ENCODE measurements at regions not wholly inside any gene's neighbourhood (a gene's known extent, or its start where the extent isn't known, plus 50 kb on each side); places are given as distances from the start of the nearest gene placed in this dataset.

DNA sequence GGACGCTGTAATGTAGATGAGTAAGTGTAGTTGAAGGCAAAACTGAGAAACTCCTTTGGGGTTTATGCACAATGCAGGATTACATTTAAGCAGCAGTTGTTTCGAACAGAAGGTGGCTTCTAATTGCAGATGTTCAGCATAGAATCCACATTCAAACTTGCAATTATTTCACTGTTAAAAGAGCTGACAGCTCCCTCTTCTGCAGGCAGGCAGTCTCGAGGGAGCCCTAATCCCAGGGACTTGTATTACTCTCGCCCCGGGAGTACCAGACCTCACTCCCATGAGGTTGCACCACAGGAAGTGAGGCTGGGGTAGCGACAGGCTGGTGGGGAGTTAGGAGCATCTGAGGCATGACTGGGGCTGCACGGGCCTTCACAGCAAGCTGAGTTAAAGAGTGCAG, 484.3 kb upstream of the EEF2KMT start:
- no CpG with 5 or more reads among the region's 7 CpGs for WGBS (ENCODE audit: extremely low coverage, insufficient coverage, insufficient read length)
- no peaks in the 10 kb centered on the region for H3K4me1 ChIP-seq (ENCODE audit: control insufficient read depth in 1 of 2, insufficient read depth in 2 of 2, low read length in 2 of 2)

GRCh38 chr16:5581428-5581827, 483.8 kb upstream of the EEF2KMT start:
- no peak overlapping the region for H3K23ac ChIP-seq (ENCODE audit: low read length)
- no peak overlapping the region for H3K4me2 ChIP-seq (ENCODE audit: low read length)
- H3K9me3 ChIP-seq (ENCODE audit: insufficient read depth, low read depth, low read length): no peaks in the 10 kb centered on the region
- no peak for DNase-seq
- no CpG with 5 or more reads among the region's 2 CpGs for WGBS (ENCODE audit: extremely low coverage, insufficient coverage, insufficient read length)
- no peak overlapping the region for H4K91ac ChIP-seq (ENCODE audit: low read depth, low read length)
- no peaks in the 10 kb centered on the region for H3K79me2 ChIP-seq (ENCODE audit: control insufficient read depth, insufficient read depth, low read length, poor library complexity)
- no peak overlapping the region for H3K27ac ChIP-seq (ENCODE audit: low read depth, low read length)
- no peak overlapping the region for H4K8ac ChIP-seq (ENCODE audit: low read depth, low read length)
- H3K36me3 ChIP-seq (ENCODE audit: control insufficient read depth in 1 of 2, insufficient read depth in 2 of 2, low read length in 2 of 2): no peaks in the 10 kb centered on the region
- H2AFZ ChIP-seq (ENCODE audit: insufficient read depth, low read length, poor library complexity): no peak overlapping the region
- H3K27me3 ChIP-seq (ENCODE audit: insufficient read depth, low read length): no peaks in the 10 kb centered on the region
- no peak overlapping the region for H3K9ac ChIP-seq (ENCODE audit: low read length)
- no peak overlapping the region for H3K4ac ChIP-seq (ENCODE audit: low read depth, low read length)
- H3K4me1 ChIP-seq (ENCODE audit: control insufficient read depth in 1 of 2, insufficient read depth in 2 of 2, low read length in 2 of 2): no peaks in the 10 kb centered on the region
- no peak overlapping the region for H3K14ac ChIP-seq (ENCODE audit: low read length)
- H2AK5ac ChIP-seq (ENCODE audit: low read length): no peak overlapping the region
- no peak overlapping the region for H2BK12ac ChIP-seq (ENCODE audit: low read length)
- no peak overlapping the region for H3K4me3 ChIP-seq (ENCODE audit: low read depth, low read length)
- no peak overlapping the region for H4K12ac ChIP-seq (ENCODE audit: low read depth, low read length)
- H2BK120ac ChIP-seq (ENCODE audit: insufficient read depth, low read length, poor library complexity): no peak overlapping the region
- H2BK5ac ChIP-seq (ENCODE audit: low read depth, low read length, poor library complexity): no peak overlapping the region
- H3K18ac ChIP-seq (ENCODE audit: low read length): no peak overlapping the region
- H3K79me1 ChIP-seq (ENCODE audit: low read length): no peaks in the 10 kb centered on the region

More for the DNA sequence above, 484.3 kb upstream of the EEF2KMT start:
- Histone ChIP-seq H4K8ac (ENCODE audit: low read depth, low read length) (no peak overlapping the region), H3K9me3 (ENCODE audit: insufficient read depth, low read depth, low read length) (no peaks in the 10 kb centered on the region), H2BK120ac (ENCODE audit: insufficient read depth, low read length, poor library complexity) (no peak overlapping the region), H2BK12ac (ENCODE audit: low read length) (no peak overlapping the region), H2BK5ac (ENCODE audit: low read depth, low read length, poor library complexity) (no peak overlapping the region), H3K14ac (ENCODE audit: low read length) (no peak overlapping the region), H3K4me3 (ENCODE audit: low read depth, low read length) (no peak overlapping the region), H4K12ac (ENCODE audit: low read depth, low read length) (no peak overlapping the region), H4K91ac (ENCODE audit: low read depth, low read length) (no peak overlapping the region), H3K4ac (ENCODE audit: low read depth, low read length) (no peak overlapping the region), H3K36me3 (ENCODE audit: control insufficient read depth in 1 of 2, insufficient read depth in 2 of 2, low read length in 2 of 2) (no peaks in the 10 kb centered on the region), H3K4me2 (ENCODE audit: low read length) (no peak overlapping the region), H3K23ac (ENCODE audit: low read length) (no peak overlapping the region), H2AK5ac (ENCODE audit: low read length) (no peak overlapping the region), H2AFZ (ENCODE audit: insufficient read depth, low read length, poor library complexity) (no peak overlapping the region), H3K79me2 (ENCODE audit: control insufficient read depth, insufficient read depth, low read length, poor library complexity) (no peaks in the 10 kb centered on the region), H3K9ac (ENCODE audit: low read length) (no peak overlapping the region), H3K79me1 (ENCODE audit: low read length) (no peaks in the 10 kb centered on the region), H3K18ac (ENCODE audit: low read length) (no peak overlapping the region), H3K27ac (ENCODE audit: low read depth, low read length) (no peak overlapping the region), H3K27me3 (ENCODE audit: insufficient read depth, low read length) (no peaks in the 10 kb centered on the region)
- DNase-seq: no peak

- Histone ChIP-seq H3K27me3 (ENCODE audit: insufficient read depth, low read length) (no peaks in the 10 kb centered on the region), H2AFZ (ENCODE audit: insufficient read depth, low read length, poor library complexity) (no peak overlapping the region), H3K4me2 (ENCODE audit: low read length) (no peak overlapping the region), H2AK5ac (ENCODE audit: low read length) (no peak overlapping the region), H3K23ac (ENCODE audit: low read length) (no peak overlapping the region), H3K14ac (ENCODE audit: low read length) (no peak overlapping the region), H3K18ac (ENCODE audit: low read length) (no peak overlapping the region), H4K91ac (ENCODE audit: low read depth, low read length) (no peak overlapping the region), H3K79me1 (ENCODE audit: low read length) (no peaks in the 10 kb centered on the region), H3K4me3 (ENCODE audit: low read depth, low read length) (no peak overlapping the region), H3K9ac (ENCODE audit: low read length) (no peak overlapping the region), H4K12ac (ENCODE audit: low read depth, low read length) (no peak overlapping the region), H2BK120ac (ENCODE audit: insufficient read depth, low read length, poor library complexity) (no peak overlapping the region), H3K4ac (ENCODE audit: low read depth, low read length) (no peak overlapping the region), H4K8ac (ENCODE audit: low read depth, low read length) (no peak overlapping the region), H3K79me2 (ENCODE audit: control insufficient read depth, insufficient read depth, low read length, poor library complexity) (no peaks in the 10 kb centered on the region), H3K36me3 (ENCODE audit: control insufficient read depth in 1 of 2, insufficient read depth in 2 of 2, low read length in 2 of 2) (no peaks in the 10 kb centered on the region), H2BK5ac (ENCODE audit: low read depth, low read length, poor library complexity) (no peak overlapping the region), H3K27ac (ENCODE audit: low read depth, low read length) (no peak overlapping the region), H2BK12ac (ENCODE audit: low read length) (no peak overlapping the region), H3K9me3 (ENCODE audit: insufficient read depth, low read depth, low read length) (no peaks in the 10 kb centered on the region), H3K4me1 (ENCODE audit: control insufficient read depth in 1 of 2, insufficient read depth in 2 of 2, low read length in 2 of 2) (no peaks in the 10 kb centered on the region)
- no CpG with 5 or more reads among the region's 6 CpGs for WGBS (ENCODE audit: extremely low coverage, insufficient coverage, insufficient read length)
- no peak for DNase-seq
These were observed 483.2 kb upstream of the EEF2KMT start for GRCh38 chr16:5580772-5581171.

GRCh38 chr16:5580296-5580695, 482.7 kb upstream of the EEF2KMT start:
- Histone ChIP-seq H2BK120ac (ENCODE audit: insufficient read depth, low read length, poor library complexity) (no peak overlapping the region), H4K8ac (ENCODE audit: low read depth, low read length) (no peak overlapping the region), H3K27ac (ENCODE audit: low read depth, low read length) (no peak overlapping the region), H2BK12ac (ENCODE audit: low read length) (no peak overlapping the region), H4K91ac (ENCODE audit: low read depth, low read length) (no peak overlapping the region), H3K79me1 (ENCODE audit: low read length) (no peaks in the 10 kb centered on the region), H3K79me2 (ENCODE audit: control insufficient read depth, insufficient read depth, low read length, poor library complexity) (no peaks in the 10 kb centered on the region), H2AFZ (ENCODE audit: insufficient read depth, low read length, poor library complexity) (no peak overlapping the region), H3K9me3 (ENCODE audit: insufficient read depth, low read depth, low read length) (no peaks in the 10 kb centered on the region), H3K27me3 (ENCODE audit: insufficient read depth, low read length) (no peaks in the 10 kb centered on the region), H3K4ac (ENCODE audit: low read depth, low read length) (no peak overlapping the region), H3K4me2 (ENCODE audit: low read length) (no peak overlapping the region), H3K14ac (ENCODE audit: low read length) (no peak overlapping the region), H3K9ac (ENCODE audit: low read length) (no peak overlapping the region), H4K12ac (ENCODE audit: low read depth, low read length) (no peak overlapping the region), H3K4me1 (ENCODE audit: control insufficient read depth in 1 of 2, insufficient read depth in 2 of 2, low read length in 2 of 2) (no peaks in the 10 kb centered on the region), H2BK5ac (ENCODE audit: low read depth, low read length, poor library complexity) (no peak overlapping the region), H3K36me3 (ENCODE audit: control insufficient read depth in 1 of 2, insufficient read depth in 2 of 2, low read length in 2 of 2) (no peaks in the 10 kb centered on the region), H3K4me3 (ENCODE audit: low read depth, low read length) (no peak overlapping the region), H3K23ac (ENCODE audit: low read length) (no peak overlapping the region), H3K18ac (ENCODE audit: low read length) (no peak overlapping the region), H2AK5ac (ENCODE audit: low read length) (no peak overlapping the region)
- WGBS (ENCODE audit: extremely low coverage, insufficient coverage, insufficient read length): no CpG with 5 or more reads among the region's 8 CpGs
- no peak for DNase-seq
